ENCODE measurements at regions not wholly inside any gene's neighbourhood (a gene's known extent, or its start where the extent isn't known, plus 50 kb on each side); places are given as distances from the start of the nearest gene placed in this dataset.
A peak's percentile ranks its signal among the peaks of the same experiment; 100 is the strongest.

DNA sequence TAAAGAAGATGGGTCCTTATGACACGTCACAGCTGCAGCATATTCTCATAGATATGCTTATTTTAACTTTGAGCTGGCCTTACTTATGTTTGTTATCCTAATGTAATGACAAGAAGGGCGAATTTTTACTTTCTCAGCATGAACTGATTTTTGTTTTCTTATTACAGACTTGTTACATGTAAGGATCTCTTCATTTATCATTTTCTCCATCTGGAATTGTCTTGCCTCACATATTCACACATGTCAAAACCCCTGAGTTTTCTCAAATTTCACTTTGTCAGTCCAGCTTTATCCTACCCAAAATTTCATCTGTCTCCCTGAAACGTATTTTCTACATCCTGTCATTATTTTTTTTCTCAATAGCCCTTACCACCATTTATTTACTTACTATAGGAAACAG is 1774.0 kb upstream of the PRR20A start:
- no peak overlapping the region for H3K9ac ChIP-seq (ENCODE audit: insufficient read depth in 1 of 2, low read length in 2 of 2)
- no peak overlapping the region for H3K4me3 ChIP-seq
- DNase-seq (peak in 2 of 3 donors; percentile 45 to 70), ATAC-seq (ENCODE audit: insufficient read depth, low FRiP score) (no peak)
- H3K4me1 ChIP-seq (ENCODE audit: control insufficient read depth in 5 of 5, insufficient read depth in 5 of 5, low read length in 5 of 5): peaks cover 0 to 13% (median 0%) of the 10 kb centered on the region in 5 donors
- no peak overlapping the region for H3K27ac ChIP-seq (ENCODE audit: low read depth in 1 of 2, low read length in 1 of 2)
- H3K9me3 ChIP-seq (ENCODE audit: control insufficient read depth in 4 of 4, insufficient read depth in 3 of 4, low read length in 3 of 4): no peaks in the 10 kb centered on the region
- 45 to 60% methylated on average over 3 of the region's 3 CpGs for WGBS, 2 donors
- no peaks in the 10 kb centered on the region for H3K27me3 ChIP-seq (ENCODE audit: control insufficient read depth in 3 of 3, insufficient read depth in 3 of 3, low read length in 2 of 3)
- no peaks in the 10 kb centered on the region for H3K36me3 ChIP-seq (ENCODE audit: control insufficient read depth in 4 of 4, insufficient read depth in 4 of 4, low read length in 4 of 4)
- TF ChIP-seq, protein P1, sequence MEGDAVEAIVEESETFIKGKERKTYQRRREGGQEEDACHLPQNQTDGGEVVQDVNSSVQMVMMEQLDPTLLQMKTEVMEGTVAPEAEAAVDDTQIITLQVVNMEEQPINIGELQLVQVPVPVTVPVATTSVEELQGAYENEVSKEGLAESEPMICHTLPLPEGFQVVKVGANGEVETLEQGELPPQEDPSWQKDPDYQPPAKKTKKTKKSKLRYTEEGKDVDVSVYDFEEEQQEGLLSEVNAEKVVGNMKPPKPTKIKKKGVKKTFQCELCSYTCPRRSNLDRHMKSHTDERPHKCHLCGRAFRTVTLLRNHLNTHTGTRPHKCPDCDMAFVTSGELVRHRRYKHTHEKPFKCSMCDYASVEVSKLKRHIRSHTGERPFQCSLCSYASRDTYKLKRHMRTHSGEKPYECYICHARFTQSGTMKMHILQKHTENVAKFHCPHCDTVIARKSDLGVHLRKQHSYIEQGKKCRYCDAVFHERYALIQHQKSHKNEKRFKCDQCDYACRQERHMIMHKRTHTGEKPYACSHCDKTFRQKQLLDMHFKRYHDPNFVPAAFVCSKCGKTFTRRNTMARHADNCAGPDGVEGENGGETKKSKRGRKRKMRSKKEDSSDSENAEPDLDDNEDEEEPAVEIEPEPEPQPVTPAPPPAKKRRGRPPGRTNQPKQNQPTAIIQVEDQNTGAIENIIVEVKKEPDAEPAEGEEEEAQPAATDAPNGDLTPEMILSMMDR (IDR thresholded peaks at IDR 0.05; ENCODE audit: control extremely low read depth, extremely low read depth): no peak

DNA sequence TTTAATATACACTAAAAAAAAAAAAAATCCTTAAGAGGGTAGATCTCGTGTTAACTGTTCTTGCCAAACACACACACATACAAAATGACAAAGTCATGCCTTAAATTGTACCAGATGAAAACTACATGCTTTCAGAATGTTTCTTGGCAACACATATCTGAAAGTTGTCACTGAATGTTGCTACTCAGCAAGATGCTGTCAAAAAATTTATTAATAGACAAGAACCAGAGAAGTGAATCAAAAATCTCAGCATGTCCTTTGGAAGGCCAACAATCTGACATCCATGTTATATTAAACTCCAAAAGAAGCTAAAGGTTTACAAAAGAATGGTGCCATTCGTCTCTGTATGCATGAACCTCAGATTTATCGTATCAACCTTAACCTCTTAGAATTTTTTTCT is 1746.2 kb upstream of the PRR20A start:
- TF ChIP-seq, protein P1 (IDR thresholded peaks at IDR 0.05; ENCODE audit: control extremely low read depth, extremely low read depth): no peak
- no peak for DNase-seq
- H3K36me3 ChIP-seq (ENCODE audit: control insufficient read depth in 4 of 4, insufficient read depth in 4 of 4, low read length in 4 of 4): no peaks in the 10 kb centered on the region
- no peak overlapping the region for H3K9ac ChIP-seq (ENCODE audit: insufficient read depth in 1 of 2, low read length in 2 of 2)
- 80 to 85% methylated on average over 3 of the region's 3 CpGs for WGBS, 2 donors
- no peak overlapping the region for H3K27ac ChIP-seq (ENCODE audit: low read depth in 1 of 2, low read length in 1 of 2)
- ATAC-seq (ENCODE audit: insufficient read depth, low FRiP score): no peak
- H3K4me1 ChIP-seq (ENCODE audit: control insufficient read depth in 5 of 5, insufficient read depth in 5 of 5, low read length in 5 of 5): peaks cover 0 to 3% (median 0%) of the 10 kb centered on the region in 5 donors
- H3K4me3 ChIP-seq: no peak overlapping the region
- H3K27me3 ChIP-seq (ENCODE audit: control insufficient read depth in 3 of 3, insufficient read depth in 3 of 3, low read length in 2 of 3): no peaks in the 10 kb centered on the region
- peaks cover 0 to 3% (median 0%) of the 10 kb centered on the region in 4 donors for H3K9me3 ChIP-seq (ENCODE audit: control insufficient read depth in 4 of 4, insufficient read depth in 3 of 4, low read length in 3 of 4)

DNA sequence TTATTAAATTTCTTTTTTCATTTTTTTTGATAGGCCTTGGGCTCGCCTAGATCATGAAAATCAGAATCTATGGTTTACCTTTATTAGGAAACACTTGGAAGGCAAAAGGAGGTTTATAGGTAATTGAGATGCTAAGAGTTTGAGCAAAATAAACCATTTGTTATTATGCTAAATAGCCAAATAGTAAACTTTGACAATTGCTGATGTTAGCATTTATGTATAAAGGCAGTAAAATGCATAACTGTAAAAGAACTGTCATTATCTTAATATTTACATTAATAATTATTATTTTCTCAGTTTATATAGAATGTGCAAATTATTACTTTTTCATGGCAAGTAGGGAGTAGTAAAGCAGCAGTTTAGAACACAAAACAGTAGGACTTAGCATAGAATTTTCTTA is 1737.8 kb upstream of the PRR20A start:
- ATAC-seq (ENCODE audit: insufficient read depth, low FRiP score): no peak
- no peak overlapping the region for H3K9ac ChIP-seq (ENCODE audit: insufficient read depth in 1 of 2, low read length in 2 of 2)
- H3K27me3 ChIP-seq (ENCODE audit: control insufficient read depth in 3 of 3, insufficient read depth in 3 of 3, low read length in 2 of 3): no peaks in the 10 kb centered on the region
- H3K4me3 ChIP-seq: no peak overlapping the region
- TF ChIP-seq, protein P1 (IDR thresholded peaks at IDR 0.05; ENCODE audit: control extremely low read depth, extremely low read depth): no peak
- H3K4me1 ChIP-seq (ENCODE audit: control insufficient read depth in 5 of 5, insufficient read depth in 5 of 5, low read length in 5 of 5): peaks cover 0 to 3% (median 0%) of the 10 kb centered on the region in 5 donors
- no peak for DNase-seq
- H3K9me3 ChIP-seq (ENCODE audit: control insufficient read depth in 4 of 4, insufficient read depth in 3 of 4, low read length in 3 of 4): no peaks in the 10 kb centered on the region
- no peaks in the 10 kb centered on the region for H3K36me3 ChIP-seq (ENCODE audit: control insufficient read depth in 4 of 4, insufficient read depth in 4 of 4, low read length in 4 of 4)
- 84 to 86% methylated on average over 1 of the region's 1 CpG for WGBS, 2 donors
- no peak overlapping the region for H3K27ac ChIP-seq (ENCODE audit: low read depth in 1 of 2, low read length in 1 of 2)

DNA sequence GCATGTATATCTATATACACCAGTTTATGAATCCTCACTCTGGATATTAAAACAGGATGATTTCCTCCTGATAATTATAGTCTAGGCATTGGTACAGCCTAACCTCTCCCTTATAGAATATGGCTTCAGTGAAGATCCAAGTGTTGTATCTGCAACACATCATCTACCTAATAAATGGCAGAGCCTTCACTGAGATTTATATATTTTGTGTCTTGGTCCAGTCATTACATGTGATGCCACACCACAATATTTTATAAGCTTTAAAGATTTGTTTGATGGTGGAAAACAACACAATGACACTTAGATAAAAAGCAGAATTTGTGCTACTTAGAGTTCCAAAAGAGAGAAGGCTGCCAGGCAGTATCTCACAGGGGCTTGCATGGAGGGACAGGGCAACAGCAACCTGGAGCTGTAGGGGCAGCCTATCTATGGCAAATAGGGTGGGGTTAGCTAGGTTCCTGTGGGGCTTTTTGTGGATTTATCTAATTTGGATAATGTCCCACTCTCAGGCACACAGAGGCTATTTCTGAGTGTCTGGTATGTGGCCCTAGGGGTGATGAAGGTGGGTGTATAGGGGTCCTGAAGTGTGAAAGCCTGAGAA is 1736.7 kb upstream of the PRR20A start:
- peaks cover 0 to 3% (median 0%) of the 10 kb centered on the region in 5 donors for H3K4me1 ChIP-seq (ENCODE audit: control insufficient read depth in 5 of 5, insufficient read depth in 5 of 5, low read length in 5 of 5)
- no peak for DNase-seq
- no peak overlapping the region for H3K4me3 ChIP-seq
- no peak for ATAC-seq (ENCODE audit: insufficient read depth, low FRiP score)
- TF ChIP-seq, protein P1 (IDR thresholded peaks at IDR 0.05; ENCODE audit: control extremely low read depth, extremely low read depth): no peak
- no peaks in the 10 kb centered on the region for H3K9me3 ChIP-seq (ENCODE audit: control insufficient read depth in 4 of 4, insufficient read depth in 3 of 4, low read length in 3 of 4)
- no peaks in the 10 kb centered on the region for H3K27me3 ChIP-seq (ENCODE audit: control insufficient read depth in 3 of 3, insufficient read depth in 3 of 3, low read length in 2 of 3)
- no peak overlapping the region for H3K9ac ChIP-seq (ENCODE audit: insufficient read depth in 1 of 2, low read length in 2 of 2)
- no peak overlapping the region for H3K27ac ChIP-seq (ENCODE audit: low read depth in 1 of 2, low read length in 1 of 2)
- no peaks in the 10 kb centered on the region for H3K36me3 ChIP-seq (ENCODE audit: control insufficient read depth in 4 of 4, insufficient read depth in 4 of 4, low read length in 4 of 4)

All from lung (tissue), 11 donors.